ENCODE measurements at regions not wholly inside any gene's neighbourhood (a gene's known extent, or its start where the extent isn't known, plus 50 kb on each side); places are given as distances from the start of the nearest gene placed in this dataset.

DNA sequence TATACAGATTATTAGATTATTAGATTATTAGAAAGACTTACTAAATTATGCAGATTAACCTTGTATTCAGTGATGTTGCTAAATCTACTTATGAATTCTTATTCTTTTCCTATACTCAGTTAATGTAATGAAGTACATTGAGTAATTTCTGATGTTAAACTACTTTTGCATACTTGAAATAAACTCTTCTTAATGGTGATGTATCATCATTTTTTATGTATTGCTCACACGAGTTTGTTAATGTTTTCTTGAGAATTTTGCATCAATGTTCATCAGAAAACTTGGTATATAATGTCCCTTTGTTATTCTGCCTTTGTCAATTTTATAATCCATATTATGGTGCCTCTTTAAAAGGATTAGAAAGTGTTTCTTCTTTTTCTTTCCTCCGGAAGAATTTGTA is 163.2 kb upstream of the COL8A1 start:
- Histone ChIP-seq H4K91ac (ENCODE audit: insufficient read length, low read depth, low read length) (no peak overlapping the region), H2BK12ac (ENCODE audit: insufficient read length, low read depth, low read length) (no peak overlapping the region), H3K56ac (ENCODE audit: insufficient read length, low read depth, low read length) (no peak overlapping the region), H2BK20ac (ENCODE audit: low read depth, low read length, poor library complexity, severe bottlenecking) (no peak overlapping the region), H3K79me1 (ENCODE audit: insufficient read depth, low read depth, low read length, poor library complexity, severe bottlenecking) (no peaks in the 10 kb centered on the region), H4K5ac (ENCODE audit: insufficient read length, low read depth, low read length) (no peak overlapping the region), H3K79me2 (ENCODE audit: insufficient read depth, low read length) (no peaks in the 10 kb centered on the region), H3K4me1 (ENCODE audit: insufficient read depth, low read length) (no peaks in the 10 kb centered on the region), H4K8ac (replicated peaks; ENCODE audit: insufficient read length, low read depth, low read length) (no peak overlapping the region), H3K4ac (ENCODE audit: low read depth, low read length) (no peak overlapping the region), H3K9ac (ENCODE audit: extremely low read depth, insufficient read length, low read length) (no peak overlapping the region), H2BK15ac (ENCODE audit: low read depth, low read length) (no peak overlapping the region), H3K18ac (ENCODE audit: insufficient read length, low read depth, low read length) (no peak overlapping the region), H2AFZ (ENCODE audit: low read length) (no peak overlapping the region), H3K27ac (ENCODE audit: insufficient read length, low read depth, low read length) (no peak overlapping the region), H3K23ac (ENCODE audit: insufficient read length, low read depth, low read length) (no peak overlapping the region), H2BK120ac (ENCODE audit: low read depth, low read length, poor library complexity, severe bottlenecking) (no peak overlapping the region), H3K9me3 (ENCODE audit: control insufficient read depth, low read depth, low read length) (no peaks in the 10 kb centered on the region), H2BK5ac (ENCODE audit: insufficient read length, low read length) (no peak overlapping the region), H3T11ph (ENCODE audit: low read length) (no peak overlapping the region), H2AK5ac (ENCODE audit: insufficient read length, low read length) (no peak overlapping the region), H3K14ac (ENCODE audit: insufficient read depth, low read length) (no peak overlapping the region), H4K20me1 (ENCODE audit: control insufficient read depth, insufficient read depth, insufficient read length) (no peaks in the 10 kb centered on the region), H3K27me3 (ENCODE audit: insufficient read depth, low read length) (no peaks in the 10 kb centered on the region), H3K23me2 (ENCODE audit: insufficient read length, low read depth, low read length, poor library complexity, severe bottlenecking) (no peaks in the 10 kb centered on the region), H3K4me2 (ENCODE audit: insufficient read depth, insufficient read length, low read length) (no peak overlapping the region)
- WGBS (ENCODE audit: extremely low coverage, insufficient read length, low lambda C conversion rate) = no CpG with 5 or more reads among the region's 2 CpGs
- H3K4me3 Mint-ChIP-seq = no peak overlapping the region
- H3K27me3 Mint-ChIP-seq (ENCODE audit: low read depth) = no peaks in the 10 kb centered on the region
- peaks cover 0 to 7% of the 10 kb centered on the region in 2 experiments; a peak in 2 of 4 replicates for H3K4me1 Mint-ChIP-seq
- TF ChIP-seq, protein P1, sequence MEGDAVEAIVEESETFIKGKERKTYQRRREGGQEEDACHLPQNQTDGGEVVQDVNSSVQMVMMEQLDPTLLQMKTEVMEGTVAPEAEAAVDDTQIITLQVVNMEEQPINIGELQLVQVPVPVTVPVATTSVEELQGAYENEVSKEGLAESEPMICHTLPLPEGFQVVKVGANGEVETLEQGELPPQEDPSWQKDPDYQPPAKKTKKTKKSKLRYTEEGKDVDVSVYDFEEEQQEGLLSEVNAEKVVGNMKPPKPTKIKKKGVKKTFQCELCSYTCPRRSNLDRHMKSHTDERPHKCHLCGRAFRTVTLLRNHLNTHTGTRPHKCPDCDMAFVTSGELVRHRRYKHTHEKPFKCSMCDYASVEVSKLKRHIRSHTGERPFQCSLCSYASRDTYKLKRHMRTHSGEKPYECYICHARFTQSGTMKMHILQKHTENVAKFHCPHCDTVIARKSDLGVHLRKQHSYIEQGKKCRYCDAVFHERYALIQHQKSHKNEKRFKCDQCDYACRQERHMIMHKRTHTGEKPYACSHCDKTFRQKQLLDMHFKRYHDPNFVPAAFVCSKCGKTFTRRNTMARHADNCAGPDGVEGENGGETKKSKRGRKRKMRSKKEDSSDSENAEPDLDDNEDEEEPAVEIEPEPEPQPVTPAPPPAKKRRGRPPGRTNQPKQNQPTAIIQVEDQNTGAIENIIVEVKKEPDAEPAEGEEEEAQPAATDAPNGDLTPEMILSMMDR (conservative IDR thresholded peaks at IDR 0.05) = no peak
- H3K27ac Mint-ChIP-seq = no peak overlapping the region
- no peak for DNase-seq
- peaks cover 9 to 12% of the 10 kb centered on the region in 2 experiments; a peak in 4 of 5 replicates for H3K9me3 Mint-ChIP-seq
- H3K36me3 Mint-ChIP-seq (ENCODE audit: insufficient read depth in 1 of 3, low read depth in 3 of 3) = peaks cover 0 to 9% (median 0%) of the 10 kb centered on the region in 3 experiments; a peak in 4 of 7 replicates
